Prostate gland (tissue), 2 donors: ENCODE measurements at regions not wholly inside any gene's neighbourhood (a gene's known extent, or its start where the extent isn't known, plus 50 kb on each side); places are given as distances from the start of the nearest gene placed in this dataset.

ENCODE experiments used
- DNase-seq: peaks from one replicate; pipeline ENCODE4 v3.0.0-alpha.2; 2019; ENCODE audit warnings: low spot score
- H3K27ac ChIP-seq, 2 donors: fragments of 200-600 bp; sonication (generic); 2 replicates each; pipeline ENCODE4 v1.5.1; 2017 to 2019
- H3K27me3 ChIP-seq: fragments of 200-600 bp; sonication (generic); replicated peaks from 2 replicates; pipeline ENCODE4 v1.5.1; 2019; ENCODE audit not compliant: insufficient read depth
- H3K36me3 ChIP-seq, 2 donors: fragments of 200-600 bp; sonication (generic); 1 replicate in 1 of 2; 2 replicates in 1 of 2; pipeline versions ENCODE4 v1.5.1 to v1.8.1; 2017 to 2019
- H3K4me1 ChIP-seq: fragments of 200-600 bp; sonication (generic); replicated peaks from 2 replicates; pipeline ENCODE4 v1.5.1; 2019
- H3K4me3 ChIP-seq, 2 donors: fragments of 200-600 bp; sonication (generic); 2 replicates each; pipeline ENCODE4 v1.5.1; 2017 to 2019
- H3K9me3 ChIP-seq: fragments of 200-600 bp; sonication (generic); 2 replicates; pipeline ENCODE4 v1.5.1; 2017
- CTCF ChIP-seq, 4 experiments: fragments of 200-600 bp in 2 of 4; fragments of 450-650 bp in 2 of 4; sonication (generic) in 2 of 4; IDR thresholded peaks; 1 replicate in 3 of 4; 2 replicates in 1 of 4; pipeline ENCODE4 v1.5.1; 2016 to 2019; ENCODE audit warnings: antibody characterized with exemption in 4 of 4, mild to moderate bottlenecking in 2 of 4, moderate library complexity in 2 of 4
- POLR2A ChIP-seq: fragments of 450-650 bp; IDR thresholded peaks from one replicate; pipeline ENCODE4 v1.6.1; 2016; ENCODE audit warnings: antibody characterized with exemption, mild to moderate bottlenecking
- POLR2AphosphoS5 ChIP-seq: sonication (generic); formaldehyde crosslinking; IDR thresholded peaks from one replicate; pipeline ENCODE4 v1.6.1; 2017; ENCODE audit warnings: antibody characterized with exemption
- whole genome bisulfite sequencing: methylation state at CpG from one replicate; pipeline ENCODE4 v1.1.5; 2018; 5-methylcytosine and 5-hydroxymethylcytosine counted together
- intact Hi-C: fragments of 100-400 bp; cut with DNase I; formaldehyde crosslinking; loops from one replicate; pipeline ENCODE4 v1.14.2; 2022

- DNase-seq, result no peak
- intact Hi-C loops, result no loop called here
- Histone ChIP-seq H3K36me3 (no peaks in the 10 kb centered on the region), H3K4me1 (no peaks in the 10 kb centered on the region), H3K27me3 (no peaks in the 10 kb centered on the region), H3K9me3 (no peaks in the 10 kb centered on the region), H3K27ac (no peak overlapping the region), H3K4me3 (no peak overlapping the region)
- no peak for TF ChIP-seq CTCF (IDR thresholded peaks at IDR 0.05)
- TF ChIP-seq POLR2A, result no peak
- TF ChIP-seq POLR2AphosphoS5, result no peak
- WGBS, result 94% methylated on average over 11 of the region's 11 CpGs
These were observed 65.9 kb upstream of the HECTD2 start for GRCh38 chr10:91344117-91344856.

GRCh38 chr10:91345716-91346115, 64.4 kb upstream of the HECTD2 start:
- H3K4me1 ChIP-seq, result no peaks in the 10 kb centered on the region
- no peaks in the 10 kb centered on the region for H3K27me3 ChIP-seq
- no peak for DNase-seq
- H3K9me3 ChIP-seq, result no peaks in the 10 kb centered on the region
- no peaks in the 10 kb centered on the region for H3K36me3 ChIP-seq
- WGBS, result 71% methylated on average over 2 of the region's 2 CpGs
- H3K4me3 ChIP-seq, result no peak overlapping the region
- intact Hi-C loops, result no loop called here
- TF ChIP-seq POLR2A, result no peak
- no peak for TF ChIP-seq CTCF (IDR thresholded peaks at IDR 0.05)
- TF ChIP-seq POLR2AphosphoS5, result no peak
- no peak overlapping the region for H3K27ac ChIP-seq

GRCh38 chr10:91347529-91347928, 62.6 kb upstream of the HECTD2 start:
- H3K36me3 ChIP-seq, result no peaks in the 10 kb centered on the region
- no peaks in the 10 kb centered on the region for H3K27me3 ChIP-seq
- H3K27ac ChIP-seq, result no peak overlapping the region
- H3K9me3 ChIP-seq, result no peaks in the 10 kb centered on the region
- no peak overlapping the region for H3K4me3 ChIP-seq
- no peak for DNase-seq
- intact Hi-C loops, result no loop called here
- H3K4me1 ChIP-seq, result no peaks in the 10 kb centered on the region
- TF ChIP-seq POLR2AphosphoS5, result no peak
- no peak for TF ChIP-seq POLR2A
- no peak for TF ChIP-seq CTCF (IDR thresholded peaks at IDR 0.05)
- WGBS, result 100% methylated on average over 1 of the region's 1 CpG

GRCh38 chr10:91349381-91349780, 60.8 kb upstream of the HECTD2 start:
- Histone ChIP-seq H3K36me3 (no peaks in the 10 kb centered on the region), H3K27ac (peak overlapping the region in 1 of 2 donors; percentile 43), H3K4me1 (no peaks in the 10 kb centered on the region), H3K9me3 (no peaks in the 10 kb centered on the region), H3K27me3 (no peaks in the 10 kb centered on the region), H3K4me3 (no peak overlapping the region)
- intact Hi-C loops, result no loop called here
- peak; percentile 30 for DNase-seq
- TF ChIP-seq POLR2AphosphoS5 (peak; percentile 58), CTCF (IDR thresholded peaks at IDR 0.05) (no peak), POLR2A (no peak)

GRCh38 chr10:91350651-91351081, 59.5 kb upstream of the HECTD2 start:
- intact Hi-C loops, result no loop called here
- DNase-seq, result no peak

More at GRCh38 chr10:91350651-91351081, 59.5 kb upstream of the HECTD2 start:
- Histone ChIP-seq H3K9me3 (no peaks in the 10 kb centered on the region), H3K27me3 (no peaks in the 10 kb centered on the region), H3K4me1 (no peaks in the 10 kb centered on the region), H3K27ac (peak overlapping the region in 1 of 2 donors; percentile 17), H3K36me3 (no peaks in the 10 kb centered on the region), H3K4me3 (no peak overlapping the region)
- 24% methylated on average over 2 of the region's 2 CpGs for WGBS
- TF ChIP-seq POLR2AphosphoS5 (no peak), CTCF (IDR thresholded peaks at IDR 0.05) (no peak), POLR2A (no peak)
